SK-N-SH (cell line): ENCODE measurements at regions not wholly inside any gene's neighbourhood (a gene's known extent, or its start where the extent isn't known, plus 50 kb on each side); places are given as distances from the start of the nearest gene placed in this dataset.

ENCODE experiments used
- EP300 ChIP-seq, 2 experiments: IDR thresholded peaks; 2 replicates each; pipeline versions ENCODE4 v1.4.0 to v1.6.1; 2012; ENCODE audit warnings: borderline replicate concordance in 1 of 2, low read depth in 1 of 2, low read length in 1 of 2
- NFIC ChIP-seq: IDR thresholded peaks from 2 replicates; pipeline ENCODE4 v1.4.0; 2012; ENCODE audit warnings: borderline replicate concordance
- RAD21 ChIP-seq: IDR thresholded peaks from 2 replicates; pipeline ENCODE4 v1.6.1; 2012; ENCODE audit warnings: mild to moderate bottlenecking, low read length
- TF ChIP-seq, protein P1 (sequence below): IDR thresholded peaks from 2 replicates; pipeline ENCODE4 v1.6.1; 2012; ENCODE audit warnings: mild to moderate bottlenecking, low read depth, low read length, moderate library complexity
- TF ChIP-seq, protein P2 (sequence below): fragments of 200-600 bp; sonication (generic); IDR thresholded peaks from 2 replicates; pipeline ENCODE4 v1.6.1; 2017; ENCODE audit warnings: antibody characterized with exemption, mild to moderate bottlenecking, moderate library complexity
- TF ChIP-seq, protein P3 (sequence below): IDR thresholded peaks from 2 replicates; pipeline ENCODE4 v1.4.0; 2012; ENCODE audit warnings: low read depth, borderline replicate concordance
- TF ChIP-seq, protein P4 (sequence below): fragments of 150-350 bp; IDR thresholded peaks from 2 replicates; pipeline ENCODE4 v1.6.1; 2017; ENCODE audit warnings: antibody characterized with exemption, low read length, low read depth, borderline replicate concordance
- TF ChIP-seq, protein P5 (sequence below): IDR thresholded peaks from 2 replicates; pipeline ENCODE4 v1.4.0; 2012; ENCODE audit warnings: low read depth

DNA sequence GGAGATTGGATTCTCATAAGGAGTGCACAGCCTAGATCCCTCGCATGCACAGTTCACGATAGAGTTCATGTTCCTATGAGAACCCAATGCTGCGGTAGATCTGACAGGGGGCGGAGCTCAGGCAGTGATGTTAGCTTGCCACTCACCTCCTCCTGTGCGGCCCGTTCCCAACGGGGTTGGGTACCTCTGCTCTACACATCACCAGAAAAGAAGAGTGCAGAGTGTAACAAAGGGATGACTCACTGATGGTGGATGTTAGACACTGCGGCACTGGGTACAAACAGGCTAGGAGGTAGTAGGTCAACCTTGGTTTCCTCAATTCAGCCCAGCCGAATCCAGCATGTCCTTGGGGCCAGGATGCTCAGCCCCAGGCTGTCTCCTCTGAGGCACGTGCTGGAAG is 66.8 kb upstream of the CHST15 start:
- TF ChIP-seq, protein P1, sequence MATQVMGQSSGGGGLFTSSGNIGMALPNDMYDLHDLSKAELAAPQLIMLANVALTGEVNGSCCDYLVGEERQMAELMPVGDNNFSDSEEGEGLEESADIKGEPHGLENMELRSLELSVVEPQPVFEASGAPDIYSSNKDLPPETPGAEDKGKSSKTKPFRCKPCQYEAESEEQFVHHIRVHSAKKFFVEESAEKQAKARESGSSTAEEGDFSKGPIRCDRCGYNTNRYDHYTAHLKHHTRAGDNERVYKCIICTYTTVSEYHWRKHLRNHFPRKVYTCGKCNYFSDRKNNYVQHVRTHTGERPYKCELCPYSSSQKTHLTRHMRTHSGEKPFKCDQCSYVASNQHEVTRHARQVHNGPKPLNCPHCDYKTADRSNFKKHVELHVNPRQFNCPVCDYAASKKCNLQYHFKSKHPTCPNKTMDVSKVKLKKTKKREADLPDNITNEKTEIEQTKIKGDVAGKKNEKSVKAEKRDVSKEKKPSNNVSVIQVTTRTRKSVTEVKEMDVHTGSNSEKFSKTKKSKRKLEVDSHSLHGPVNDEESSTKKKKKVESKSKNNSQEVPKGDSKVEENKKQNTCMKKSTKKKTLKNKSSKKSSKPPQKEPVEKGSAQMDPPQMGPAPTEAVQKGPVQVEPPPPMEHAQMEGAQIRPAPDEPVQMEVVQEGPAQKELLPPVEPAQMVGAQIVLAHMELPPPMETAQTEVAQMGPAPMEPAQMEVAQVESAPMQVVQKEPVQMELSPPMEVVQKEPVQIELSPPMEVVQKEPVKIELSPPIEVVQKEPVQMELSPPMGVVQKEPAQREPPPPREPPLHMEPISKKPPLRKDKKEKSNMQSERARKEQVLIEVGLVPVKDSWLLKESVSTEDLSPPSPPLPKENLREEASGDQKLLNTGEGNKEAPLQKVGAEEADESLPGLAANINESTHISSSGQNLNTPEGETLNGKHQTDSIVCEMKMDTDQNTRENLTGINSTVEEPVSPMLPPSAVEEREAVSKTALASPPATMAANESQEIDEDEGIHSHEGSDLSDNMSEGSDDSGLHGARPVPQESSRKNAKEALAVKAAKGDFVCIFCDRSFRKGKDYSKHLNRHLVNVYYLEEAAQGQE, result no peak
- TF ChIP-seq, protein P2, sequence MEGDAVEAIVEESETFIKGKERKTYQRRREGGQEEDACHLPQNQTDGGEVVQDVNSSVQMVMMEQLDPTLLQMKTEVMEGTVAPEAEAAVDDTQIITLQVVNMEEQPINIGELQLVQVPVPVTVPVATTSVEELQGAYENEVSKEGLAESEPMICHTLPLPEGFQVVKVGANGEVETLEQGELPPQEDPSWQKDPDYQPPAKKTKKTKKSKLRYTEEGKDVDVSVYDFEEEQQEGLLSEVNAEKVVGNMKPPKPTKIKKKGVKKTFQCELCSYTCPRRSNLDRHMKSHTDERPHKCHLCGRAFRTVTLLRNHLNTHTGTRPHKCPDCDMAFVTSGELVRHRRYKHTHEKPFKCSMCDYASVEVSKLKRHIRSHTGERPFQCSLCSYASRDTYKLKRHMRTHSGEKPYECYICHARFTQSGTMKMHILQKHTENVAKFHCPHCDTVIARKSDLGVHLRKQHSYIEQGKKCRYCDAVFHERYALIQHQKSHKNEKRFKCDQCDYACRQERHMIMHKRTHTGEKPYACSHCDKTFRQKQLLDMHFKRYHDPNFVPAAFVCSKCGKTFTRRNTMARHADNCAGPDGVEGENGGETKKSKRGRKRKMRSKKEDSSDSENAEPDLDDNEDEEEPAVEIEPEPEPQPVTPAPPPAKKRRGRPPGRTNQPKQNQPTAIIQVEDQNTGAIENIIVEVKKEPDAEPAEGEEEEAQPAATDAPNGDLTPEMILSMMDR, result no peak
- TF ChIP-seq NFIC (no peak), RAD21 (no peak), EP300 (IDR thresholded peaks at IDR 0.05; ENCODE audit: borderline replicate concordance in 1 of 2, low read depth in 1 of 2, low read length in 1 of 2) (no peak)
- TF ChIP-seq, protein P3, sequence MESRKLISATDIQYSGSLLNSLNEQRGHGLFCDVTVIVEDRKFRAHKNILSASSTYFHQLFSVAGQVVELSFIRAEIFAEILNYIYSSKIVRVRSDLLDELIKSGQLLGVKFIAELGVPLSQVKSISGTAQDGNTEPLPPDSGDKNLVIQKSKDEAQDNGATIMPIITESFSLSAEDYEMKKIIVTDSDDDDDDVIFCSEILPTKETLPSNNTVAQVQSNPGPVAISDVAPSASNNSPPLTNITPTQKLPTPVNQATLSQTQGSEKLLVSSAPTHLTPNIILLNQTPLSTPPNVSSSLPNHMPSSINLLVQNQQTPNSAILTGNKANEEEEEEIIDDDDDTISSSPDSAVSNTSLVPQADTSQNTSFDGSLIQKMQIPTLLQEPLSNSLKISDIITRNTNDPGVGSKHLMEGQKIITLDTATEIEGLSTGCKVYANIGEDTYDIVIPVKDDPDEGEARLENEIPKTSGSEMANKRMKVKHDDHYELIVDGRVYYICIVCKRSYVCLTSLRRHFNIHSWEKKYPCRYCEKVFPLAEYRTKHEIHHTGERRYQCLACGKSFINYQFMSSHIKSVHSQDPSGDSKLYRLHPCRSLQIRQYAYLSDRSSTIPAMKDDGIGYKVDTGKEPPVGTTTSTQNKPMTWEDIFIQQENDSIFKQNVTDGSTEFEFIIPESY, result no peak
- TF ChIP-seq, protein P4, sequence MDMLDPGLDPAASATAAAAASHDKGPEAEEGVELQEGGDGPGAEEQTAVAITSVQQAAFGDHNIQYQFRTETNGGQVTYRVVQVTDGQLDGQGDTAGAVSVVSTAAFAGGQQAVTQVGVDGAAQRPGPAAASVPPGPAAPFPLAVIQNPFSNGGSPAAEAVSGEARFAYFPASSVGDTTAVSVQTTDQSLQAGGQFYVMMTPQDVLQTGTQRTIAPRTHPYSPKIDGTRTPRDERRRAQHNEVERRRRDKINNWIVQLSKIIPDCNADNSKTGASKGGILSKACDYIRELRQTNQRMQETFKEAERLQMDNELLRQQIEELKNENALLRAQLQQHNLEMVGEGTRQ, result no peak
- TF ChIP-seq, protein P5, sequence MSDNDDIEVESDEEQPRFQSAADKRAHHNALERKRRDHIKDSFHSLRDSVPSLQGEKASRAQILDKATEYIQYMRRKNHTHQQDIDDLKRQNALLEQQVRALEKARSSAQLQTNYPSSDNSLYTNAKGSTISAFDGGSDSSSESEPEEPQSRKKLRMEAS, result no peak
